ENCODE measurements at regions not wholly inside any gene's neighbourhood (a gene's known extent, or its start where the extent isn't known, plus 50 kb on each side); places are given as distances from the start of the nearest gene placed in this dataset.
"Not testable (repeated sequence)": the region's sequence is repeated elsewhere in the genome, so short reads cannot be mapped to it uniquely, and the experiment has no call there.

DNA sequence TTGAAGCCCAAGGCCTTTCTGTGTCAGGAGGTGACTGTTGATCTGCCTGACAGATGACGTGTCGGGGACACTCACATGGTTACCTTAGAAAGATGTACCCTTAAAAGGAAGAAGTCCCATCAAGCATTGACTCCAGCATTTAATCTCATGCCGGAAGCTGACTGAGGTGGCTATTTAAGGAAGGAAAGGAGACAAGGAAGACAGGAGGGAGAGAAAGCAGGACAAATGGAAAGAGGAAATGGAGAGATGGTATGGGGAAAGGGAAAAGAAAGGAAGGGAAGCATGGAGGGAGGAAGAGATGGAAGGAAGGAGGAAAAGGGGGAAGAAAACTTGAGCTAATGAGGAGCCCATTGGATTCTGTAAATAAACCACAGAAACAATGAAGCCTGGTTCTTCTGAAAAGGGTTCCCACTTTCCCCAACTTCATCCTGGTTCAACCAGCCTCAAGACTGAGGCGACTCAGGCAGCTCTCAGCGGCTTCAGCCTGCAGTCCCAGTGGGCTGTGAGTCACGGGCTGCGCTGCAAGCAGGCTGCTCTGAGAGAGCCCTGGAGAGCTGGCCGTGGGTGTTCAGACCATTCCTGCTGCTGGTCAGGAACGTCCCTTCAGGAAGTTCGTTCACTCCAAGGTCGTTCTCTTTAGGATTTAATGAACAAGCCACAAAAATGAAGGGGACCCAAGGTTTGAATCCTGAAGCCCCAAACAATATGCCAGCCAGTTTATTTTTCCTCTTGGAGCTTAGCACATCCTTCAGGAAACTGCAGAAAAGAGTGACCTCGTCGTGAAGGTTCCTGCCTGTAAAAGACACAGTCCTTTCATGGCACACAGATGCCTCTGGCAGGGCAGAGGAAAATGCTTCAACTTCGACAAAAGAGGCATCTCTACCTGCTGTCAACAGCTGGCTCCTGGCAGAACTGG is 69.6 kb upstream of the THBS1 start:
- Mint-ChIP-seq H3K4me1 (no peaks in the 10 kb centered on the region), H3K36me3 (ENCODE audit: low read depth) (peaks cover 5% of the 10 kb centered on the region), H3K27me3 (peaks cover 43% of the 10 kb centered on the region), H3K4me3 (no peak overlapping the region), H3K27ac (no peak overlapping the region)
- DNase-seq (no peak), ATAC-seq (no peak)
- peaks cover 10% of the 10 kb centered on the region for H3K9me3 ChIP-seq (ENCODE audit: control insufficient read depth, low read length, poor library complexity, severe bottlenecking)

DNA sequence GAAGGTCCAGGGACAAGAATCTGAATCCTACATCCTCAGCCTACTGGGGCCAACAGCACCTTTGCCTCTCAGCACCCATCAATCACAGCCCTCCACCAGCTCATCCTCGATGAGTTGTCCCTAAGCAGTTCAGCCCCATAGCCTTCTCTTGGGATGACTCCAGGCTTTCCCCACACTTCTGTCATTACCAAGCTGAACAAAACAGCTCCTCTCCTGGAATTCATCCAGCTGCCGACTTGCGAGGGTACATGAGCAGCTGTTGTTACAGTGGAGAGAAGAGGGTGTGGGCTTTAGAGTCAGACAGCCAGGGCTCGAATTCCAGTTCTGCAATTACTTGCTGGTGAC is 69.0 kb upstream of the THBS1 start:
- Mint-ChIP-seq H3K27me3 (peaks cover 49% of the 10 kb centered on the region), H3K27ac (no peak overlapping the region), H3K4me1 (no peaks in the 10 kb centered on the region), H3K4me3 (no peak overlapping the region), H3K36me3 (ENCODE audit: low read depth) (peaks cover 5% of the 10 kb centered on the region)
- no peak for ATAC-seq
- peaks cover 10% of the 10 kb centered on the region for H3K9me3 ChIP-seq (ENCODE audit: control insufficient read depth, low read length, poor library complexity, severe bottlenecking)
- no peak for DNase-seq

DNA sequence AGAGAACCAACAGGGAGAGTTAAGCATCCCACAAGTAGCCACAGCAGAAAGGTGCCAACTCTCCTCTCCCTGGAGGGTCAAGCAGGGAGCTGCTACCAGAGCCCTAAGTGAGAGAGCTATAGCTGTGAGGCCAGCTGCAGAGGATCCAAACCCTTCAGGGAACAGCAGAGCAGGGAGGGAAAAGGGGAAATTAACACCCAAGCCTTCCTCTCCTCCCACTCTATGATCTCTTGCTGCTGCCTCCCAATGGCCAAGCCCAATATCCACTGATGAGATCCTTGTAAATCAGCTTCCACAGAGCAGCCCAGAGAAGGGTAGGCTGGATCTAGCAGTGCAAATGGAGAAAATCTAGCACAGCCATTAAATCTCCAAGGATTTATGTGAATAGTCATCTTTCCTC is 68.2 kb upstream of the THBS1 start:
- Mint-ChIP-seq H3K4me1 (no peaks in the 10 kb centered on the region), H3K27me3 (peaks cover 56% of the 10 kb centered on the region), H3K27ac (no peak overlapping the region), H3K4me3 (no peak overlapping the region), H3K36me3 (ENCODE audit: low read depth) (peaks cover 5% of the 10 kb centered on the region)
- DNase-seq (no peak), ATAC-seq (no peak)
- peaks cover 10% of the 10 kb centered on the region for H3K9me3 ChIP-seq (ENCODE audit: control insufficient read depth, low read length, poor library complexity, severe bottlenecking)

DNA sequence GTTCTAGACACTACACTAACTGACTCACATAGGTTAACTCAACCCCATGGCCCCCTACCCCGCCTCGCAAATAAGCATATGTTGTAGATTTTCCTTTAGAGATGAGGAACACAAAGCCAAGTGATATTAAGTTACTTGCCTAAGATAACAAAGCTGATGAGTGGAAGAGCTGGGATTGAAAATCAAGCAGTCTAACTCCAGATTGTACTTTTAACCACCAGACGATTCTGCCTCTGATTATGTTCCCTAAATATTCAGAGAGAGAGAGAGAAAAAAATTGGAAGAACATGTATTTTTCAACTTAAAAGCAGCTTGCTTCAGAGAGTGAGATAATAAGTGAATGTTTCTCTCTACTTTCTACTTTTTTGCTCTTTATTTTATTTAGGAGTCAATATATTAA is 66.9 kb upstream of the THBS1 start:
- H3K27me3 Mint-ChIP-seq = peaks cover 69% of the 10 kb centered on the region
- peaks cover 10% of the 10 kb centered on the region for H3K9me3 ChIP-seq (ENCODE audit: control insufficient read depth, low read length, poor library complexity, severe bottlenecking)
- no peaks in the 10 kb centered on the region for H3K4me1 Mint-ChIP-seq
- no peak for DNase-seq
- no peak overlapping the region for H3K4me3 Mint-ChIP-seq
- no peak for ATAC-seq
- no peak overlapping the region for H3K27ac Mint-ChIP-seq
- H3K36me3 Mint-ChIP-seq (ENCODE audit: low read depth) = peaks cover 5% of the 10 kb centered on the region

DNA sequence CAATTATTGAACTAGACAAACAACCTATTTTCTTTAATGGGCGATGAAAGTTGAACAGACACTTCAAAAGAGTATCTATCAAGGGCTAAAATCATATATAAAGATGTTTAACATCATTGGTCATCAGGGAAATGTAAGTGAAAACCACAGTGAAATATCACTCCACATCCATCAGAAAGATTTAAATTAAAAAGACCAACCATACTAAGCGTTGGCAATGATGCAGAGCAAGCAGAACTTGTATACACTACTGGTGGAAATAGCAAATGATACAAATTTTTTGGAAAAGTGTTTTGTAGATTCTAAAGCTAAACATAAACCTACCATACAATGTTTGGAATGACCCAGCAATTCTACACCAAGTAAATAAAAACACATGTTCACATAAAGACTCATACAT is 65.9 kb upstream of the THBS1 start:
- Mint-ChIP-seq H3K27me3 (peaks cover 74% of the 10 kb centered on the region), H3K4me1 (no peaks in the 10 kb centered on the region), H3K36me3 (ENCODE audit: low read depth) (peaks cover 5% of the 10 kb centered on the region), H3K27ac (no peak overlapping the region), H3K4me3 (no peak overlapping the region)
- peaks cover 10% of the 10 kb centered on the region for H3K9me3 ChIP-seq (ENCODE audit: control insufficient read depth, low read length, poor library complexity, severe bottlenecking)
- DNase-seq (no peak), ATAC-seq (no peak)

DNA sequence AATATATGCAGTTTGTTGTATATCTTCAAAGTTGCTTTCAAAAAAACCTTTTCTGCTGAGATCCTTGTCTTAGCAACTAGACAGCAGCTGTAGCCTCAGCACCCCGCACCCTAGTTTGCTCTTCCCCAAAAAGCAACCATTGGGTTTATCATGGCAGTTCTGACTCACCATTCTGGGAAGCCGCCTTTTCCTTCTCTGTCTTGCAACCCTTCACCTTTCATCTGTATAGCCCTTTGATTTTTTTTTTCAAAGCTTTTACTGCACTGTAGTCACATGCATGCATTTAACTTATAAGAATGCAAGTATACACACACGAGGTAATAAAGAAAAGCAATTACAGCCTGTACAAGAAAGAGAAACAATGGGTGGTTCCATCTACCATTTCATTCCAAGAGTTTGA is 65.1 kb upstream of the THBS1 start:
- Mint-ChIP-seq H3K36me3 (ENCODE audit: low read depth) (peaks cover 5% of the 10 kb centered on the region), H3K4me1 (no peaks in the 10 kb centered on the region), H3K4me3 (no peak overlapping the region), H3K27ac (no peak overlapping the region), H3K27me3 (peaks cover 68% of the 10 kb centered on the region)
- DNase-seq (no peak), ATAC-seq (no peak)
- peaks cover 10% of the 10 kb centered on the region for H3K9me3 ChIP-seq (ENCODE audit: control insufficient read depth, low read length, poor library complexity, severe bottlenecking)

DNA sequence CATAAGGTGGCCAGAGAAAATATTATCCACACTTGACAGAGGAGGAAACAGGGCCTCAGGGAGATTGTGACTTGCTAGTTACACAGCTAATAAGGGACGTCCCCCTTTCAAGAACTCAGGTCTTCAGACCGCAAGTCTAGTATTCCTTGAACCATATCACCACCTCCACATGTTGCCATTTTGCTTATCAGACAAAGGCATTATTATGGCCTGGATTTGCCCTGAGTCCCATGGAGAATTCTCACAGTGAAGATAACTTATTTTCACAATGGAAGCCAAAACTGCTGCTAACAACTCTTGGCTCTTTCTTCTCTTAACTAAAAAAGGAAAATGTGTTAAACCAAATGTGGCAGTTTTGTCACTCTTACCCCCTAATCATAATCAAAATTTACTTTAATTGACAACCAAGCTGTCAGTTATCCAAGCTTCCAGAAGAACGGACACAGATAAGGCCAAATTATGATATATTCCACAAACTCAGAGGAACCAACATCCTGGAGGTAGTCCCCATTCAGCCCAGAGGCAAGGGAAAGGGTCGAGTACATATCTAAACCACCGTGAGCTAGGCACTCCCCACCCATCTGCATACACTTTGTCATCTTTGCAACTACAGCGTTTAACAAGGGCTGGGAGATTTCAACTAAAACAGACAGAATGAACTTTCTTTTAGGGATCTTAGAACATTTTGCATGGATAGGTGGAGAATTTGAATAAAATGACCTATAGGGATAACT is 63.6 kb upstream of the THBS1 start:
- H3K4me3 Mint-ChIP-seq = no peak overlapping the region
- DNase-seq = no peak

DNA sequence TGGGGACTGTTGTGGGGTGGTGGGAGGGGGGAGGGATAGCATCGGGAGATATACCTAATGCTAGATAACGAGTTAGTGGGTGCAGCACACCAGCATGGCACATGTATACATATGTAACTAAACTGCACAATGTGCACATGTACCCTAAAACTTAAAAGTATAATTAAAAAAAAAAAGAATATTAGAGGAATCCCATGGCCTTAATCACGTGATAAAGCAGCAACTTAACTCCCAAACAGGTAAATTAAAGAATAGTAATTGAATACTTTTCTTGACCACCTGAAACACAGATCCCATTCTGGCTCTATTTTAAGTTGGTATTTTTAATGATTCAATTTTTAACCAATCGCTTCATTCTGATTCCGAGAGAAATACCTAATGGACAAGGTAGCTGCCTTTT is 56.9 kb upstream of the THBS1 start:
- H3K27ac Mint-ChIP-seq; H3K36me3 Mint-ChIP-seq (ENCODE audit: low read depth); DNase-seq; ATAC-seq; H3K9me3 ChIP-seq (ENCODE audit: control insufficient read depth, low read length, poor library complexity, severe bottlenecking); H3K4me3 Mint-ChIP-seq; H3K4me1 Mint-ChIP-seq: not testable (repeated sequence)
- peaks cover 46% of the 10 kb centered on the region for H3K27me3 Mint-ChIP-seq

More for the DNA sequence above, 63.6 kb upstream of the THBS1 start:
- H3K9me3 ChIP-seq (ENCODE audit: control insufficient read depth, low read length, poor library complexity, severe bottlenecking) = peaks cover 10% of the 10 kb centered on the region
- H3K27ac Mint-ChIP-seq = no peak overlapping the region
- peaks cover 62% of the 10 kb centered on the region for H3K27me3 Mint-ChIP-seq
- no peaks in the 10 kb centered on the region for H3K4me1 Mint-ChIP-seq
- ATAC-seq = no peak
- H3K36me3 Mint-ChIP-seq (ENCODE audit: low read depth) = peaks cover 4% of the 10 kb centered on the region

DNA sequence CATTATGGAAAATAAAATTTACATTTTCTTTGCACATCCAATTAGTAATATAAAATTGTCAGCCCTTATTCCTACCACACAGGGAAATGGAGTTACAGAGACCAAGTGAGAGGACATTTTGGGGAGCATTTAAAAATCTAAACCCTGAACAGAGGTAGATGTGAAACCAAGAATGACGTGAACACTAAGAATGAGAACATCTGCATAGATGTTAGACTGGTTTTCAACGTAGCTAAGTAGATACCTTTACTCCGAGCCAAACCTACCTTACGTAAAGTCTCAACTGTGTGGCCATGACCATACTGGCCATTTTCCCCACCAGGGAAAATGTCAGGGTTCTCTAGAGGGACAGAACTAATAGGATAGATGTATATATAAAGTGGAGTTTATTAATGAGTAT is 51.4 kb upstream of the THBS1 start:
- H3K36me3 Mint-ChIP-seq (ENCODE audit: low read depth) = peaks cover 3% of the 10 kb centered on the region
- H3K27ac Mint-ChIP-seq = no peak overlapping the region
- H3K27me3 Mint-ChIP-seq = peaks cover 44% of the 10 kb centered on the region
- DNase-seq = no peak
- H3K9me3 ChIP-seq (ENCODE audit: control insufficient read depth, low read length, poor library complexity, severe bottlenecking) = peaks cover 1% of the 10 kb centered on the region
- H3K4me3 Mint-ChIP-seq = no peak overlapping the region
- H3K4me1 Mint-ChIP-seq = peaks cover 3% of the 10 kb centered on the region
- ATAC-seq = no peak

DNA sequence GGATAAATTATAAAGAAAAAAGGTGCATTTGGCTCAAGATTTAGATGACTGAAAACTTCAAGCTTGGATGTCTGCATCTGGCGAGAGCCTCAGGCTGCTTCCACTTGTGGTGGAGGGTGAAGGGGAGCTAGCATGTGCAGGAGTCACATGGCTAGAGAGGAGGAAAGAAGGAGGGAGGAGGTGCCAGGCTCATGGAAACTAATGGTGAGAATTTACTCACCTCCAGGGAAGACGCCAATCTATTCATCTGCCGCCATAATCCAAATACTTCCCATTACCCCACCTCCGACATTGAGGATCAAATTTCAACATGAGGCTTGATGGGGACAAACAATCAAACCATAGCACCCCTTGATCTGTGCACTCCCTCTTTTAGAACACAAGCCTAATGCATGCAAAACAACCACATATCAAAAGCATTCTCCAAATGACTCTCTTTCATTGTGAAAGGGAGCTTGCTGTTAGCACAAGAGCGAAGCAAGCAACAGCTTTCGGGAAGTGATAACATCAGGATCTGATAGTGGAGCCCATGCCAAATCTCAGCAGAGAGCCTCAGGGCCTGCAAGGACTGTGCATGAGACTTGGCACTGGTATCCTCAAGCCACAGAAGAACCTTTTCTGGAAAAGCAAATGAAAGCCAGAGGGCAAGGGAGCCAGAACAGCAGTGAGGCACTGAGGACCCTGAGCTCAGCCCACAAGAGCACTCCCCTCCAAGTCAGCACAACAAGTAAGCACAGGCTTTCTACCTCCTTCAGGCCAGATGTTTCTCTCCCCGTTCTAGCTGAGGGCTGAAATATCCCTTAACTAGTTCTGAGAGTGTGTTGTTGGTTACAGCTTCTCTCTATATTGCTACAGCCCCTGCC is 50.2 kb upstream of the THBS1 start:
- DNase-seq = no peak
- Mint-ChIP-seq H3K27me3 (peaks cover 36% of the 10 kb centered on the region), H3K27ac (no peak overlapping the region), H3K4me3 (no peak overlapping the region), H3K36me3 (ENCODE audit: low read depth) (peaks cover 3% of the 10 kb centered on the region), H3K4me1 (peaks cover 3% of the 10 kb centered on the region)
- no peaks in the 10 kb centered on the region for H3K9me3 ChIP-seq (ENCODE audit: control insufficient read depth, low read length, poor library complexity, severe bottlenecking)
- no peak for ATAC-seq
